ENCODE measurements at regions not wholly inside any gene's neighbourhood (a gene's known extent, or its start where the extent isn't known, plus 50 kb on each side); places are given as distances from the start of the nearest gene placed in this dataset.

- TF ChIP-seq, protein P1, sequence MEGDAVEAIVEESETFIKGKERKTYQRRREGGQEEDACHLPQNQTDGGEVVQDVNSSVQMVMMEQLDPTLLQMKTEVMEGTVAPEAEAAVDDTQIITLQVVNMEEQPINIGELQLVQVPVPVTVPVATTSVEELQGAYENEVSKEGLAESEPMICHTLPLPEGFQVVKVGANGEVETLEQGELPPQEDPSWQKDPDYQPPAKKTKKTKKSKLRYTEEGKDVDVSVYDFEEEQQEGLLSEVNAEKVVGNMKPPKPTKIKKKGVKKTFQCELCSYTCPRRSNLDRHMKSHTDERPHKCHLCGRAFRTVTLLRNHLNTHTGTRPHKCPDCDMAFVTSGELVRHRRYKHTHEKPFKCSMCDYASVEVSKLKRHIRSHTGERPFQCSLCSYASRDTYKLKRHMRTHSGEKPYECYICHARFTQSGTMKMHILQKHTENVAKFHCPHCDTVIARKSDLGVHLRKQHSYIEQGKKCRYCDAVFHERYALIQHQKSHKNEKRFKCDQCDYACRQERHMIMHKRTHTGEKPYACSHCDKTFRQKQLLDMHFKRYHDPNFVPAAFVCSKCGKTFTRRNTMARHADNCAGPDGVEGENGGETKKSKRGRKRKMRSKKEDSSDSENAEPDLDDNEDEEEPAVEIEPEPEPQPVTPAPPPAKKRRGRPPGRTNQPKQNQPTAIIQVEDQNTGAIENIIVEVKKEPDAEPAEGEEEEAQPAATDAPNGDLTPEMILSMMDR (IDR thresholded peaks at IDR 0.05; ENCODE audit: low read depth, low read length, missing input control) = no peak
- TF ChIP-seq TAF1 (conservative IDR thresholded peaks at IDR 0.05) (no peak), GABPA (IDR thresholded peaks at IDR 0.05 in 1 of 2, conservative IDR thresholded peaks at IDR 0.05 in 1 of 2) (no peak), ZBTB33 (IDR thresholded peaks at IDR 0.05) (no peak), YY1 (IDR thresholded peaks at IDR 0.05) (no peak), HNF4G (IDR thresholded peaks at IDR 0.05) (no peak), EGR1 (IDR thresholded peaks at IDR 0.05; ENCODE audit: low read depth in 2 of 2) (no peak), SP1 (IDR thresholded peaks at IDR 0.05) (no peak), MAX (IDR thresholded peaks at IDR 0.05) (no peak), RAD21 (IDR thresholded peaks at IDR 0.05) (no peak), FOXA1 (IDR thresholded peaks at IDR 0.05) (no peak), JUND (IDR thresholded peaks at IDR 0.05) (no peak)
- TF ChIP-seq, protein P2, sequence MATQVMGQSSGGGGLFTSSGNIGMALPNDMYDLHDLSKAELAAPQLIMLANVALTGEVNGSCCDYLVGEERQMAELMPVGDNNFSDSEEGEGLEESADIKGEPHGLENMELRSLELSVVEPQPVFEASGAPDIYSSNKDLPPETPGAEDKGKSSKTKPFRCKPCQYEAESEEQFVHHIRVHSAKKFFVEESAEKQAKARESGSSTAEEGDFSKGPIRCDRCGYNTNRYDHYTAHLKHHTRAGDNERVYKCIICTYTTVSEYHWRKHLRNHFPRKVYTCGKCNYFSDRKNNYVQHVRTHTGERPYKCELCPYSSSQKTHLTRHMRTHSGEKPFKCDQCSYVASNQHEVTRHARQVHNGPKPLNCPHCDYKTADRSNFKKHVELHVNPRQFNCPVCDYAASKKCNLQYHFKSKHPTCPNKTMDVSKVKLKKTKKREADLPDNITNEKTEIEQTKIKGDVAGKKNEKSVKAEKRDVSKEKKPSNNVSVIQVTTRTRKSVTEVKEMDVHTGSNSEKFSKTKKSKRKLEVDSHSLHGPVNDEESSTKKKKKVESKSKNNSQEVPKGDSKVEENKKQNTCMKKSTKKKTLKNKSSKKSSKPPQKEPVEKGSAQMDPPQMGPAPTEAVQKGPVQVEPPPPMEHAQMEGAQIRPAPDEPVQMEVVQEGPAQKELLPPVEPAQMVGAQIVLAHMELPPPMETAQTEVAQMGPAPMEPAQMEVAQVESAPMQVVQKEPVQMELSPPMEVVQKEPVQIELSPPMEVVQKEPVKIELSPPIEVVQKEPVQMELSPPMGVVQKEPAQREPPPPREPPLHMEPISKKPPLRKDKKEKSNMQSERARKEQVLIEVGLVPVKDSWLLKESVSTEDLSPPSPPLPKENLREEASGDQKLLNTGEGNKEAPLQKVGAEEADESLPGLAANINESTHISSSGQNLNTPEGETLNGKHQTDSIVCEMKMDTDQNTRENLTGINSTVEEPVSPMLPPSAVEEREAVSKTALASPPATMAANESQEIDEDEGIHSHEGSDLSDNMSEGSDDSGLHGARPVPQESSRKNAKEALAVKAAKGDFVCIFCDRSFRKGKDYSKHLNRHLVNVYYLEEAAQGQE (IDR thresholded peaks at IDR 0.05) = no peak
Observed at GRCh38 chr9:116094846-116095245, 58.7 kb upstream of the PAPPA start.

Data from liver (tissue), 3 donors.